ENCODE measurements at regions not wholly inside any gene's neighbourhood (a gene's known extent, or its start where the extent isn't known, plus 50 kb on each side); places are given as distances from the start of the nearest gene placed in this dataset.

- Histone ChIP-seq H2BK12ac (ENCODE audit: low read depth, low read length) (no peak overlapping the region), H3K18ac (ENCODE audit: extremely low read depth, low read length) (no peak overlapping the region), H3K56ac (replicated peaks; ENCODE audit: insufficient read length, low read depth, low read length) (no peak overlapping the region), H2BK15ac (ENCODE audit: low read length) (no peak overlapping the region), H3K36me3 (ENCODE audit: control insufficient read depth in 2 of 4, insufficient read depth in 4 of 4, low read length in 3 of 4) (no peaks in the 10 kb centered on the region), H4K91ac (replicated peaks; ENCODE audit: insufficient read length, low read length) (no peak overlapping the region), H3K27me3 (replicated peaks in 1 of 4; ENCODE audit: control insufficient read depth in 3 of 4, extremely low read depth in 1 of 4, insufficient read depth in 3 of 4, low read length in 3 of 4) (no peaks in the 10 kb centered on the region), H3K9me3 (ENCODE audit: insufficient read depth in 2 of 2, low read depth in 1 of 2, low read length in 1 of 2) (no peaks in the 10 kb centered on the region), H3K4me3 (ENCODE audit: extremely low read depth in 1 of 4, insufficient read depth in 2 of 4, low read depth in 3 of 4, low read length in 4 of 4) (no peak overlapping the region), H4K5ac (ENCODE audit: insufficient read length, low read depth, low read length) (no peak overlapping the region), H2BK5ac (ENCODE audit: low read depth, low read length) (no peak overlapping the region), H3K14ac (ENCODE audit: insufficient read length) (no peak overlapping the region), H2BK20ac (ENCODE audit: low read length) (no peak overlapping the region), H3K4me1 (replicated peaks in 1 of 4; ENCODE audit: control insufficient read depth in 3 of 4, insufficient read depth in 4 of 4, low read length in 3 of 4) (no peaks in the 10 kb centered on the region; a peak in 1 of 7 replicates), H3K9ac (replicated peaks in 1 of 4; ENCODE audit: extremely low read depth in 1 of 4, low read depth in 3 of 4, low read length in 3 of 4) (no peak overlapping the region), H3K79me2 (ENCODE audit: control insufficient read depth in 1 of 2, insufficient read depth in 2 of 2, low read length in 2 of 2) (no peaks in the 10 kb centered on the region), H2AFZ (ENCODE audit: low read length) (no peak overlapping the region), H3K4ac (replicated peaks; ENCODE audit: insufficient read length, low read depth, low read length) (no peak overlapping the region), H3K27ac (ENCODE audit: low read depth, low read length) (no peak overlapping the region), H3K4me2 (ENCODE audit: insufficient read depth in 1 of 2, low read depth in 2 of 2, low read length in 2 of 2) (no peak overlapping the region), H2BK120ac (replicated peaks; ENCODE audit: low read depth, low read length) (no peak overlapping the region), H2AK5ac (ENCODE audit: low read depth, low read length) (no peak overlapping the region), H3K23me2 (ENCODE audit: low read depth, low read length) (no peaks in the 10 kb centered on the region; the same call in 1 of the 2 replicates), H3K79me1 (ENCODE audit: low read depth, low read length) (no peaks in the 10 kb centered on the region), H4K8ac (ENCODE audit: extremely low read depth, insufficient read depth, low read length) (no peak overlapping the region), H4K20me1 (replicated peaks in 1 of 2; ENCODE audit: control insufficient read depth in 1 of 2, insufficient read depth in 2 of 2, low read length in 2 of 2) (no peaks in the 10 kb centered on the region), H3K23ac (ENCODE audit: insufficient read length) (no peak overlapping the region)
- ChIA-PET CTCF (ENCODE audit: partially characterized antibody) (interaction anchor here (0.8 kb wide), 1 partner anchor 586 kb away, joined by 3 read pairs; no protein-coding TSS in a partner anchor), POLR2A (ENCODE audit: partially characterized antibody) (no interaction called here)
- DNase-seq (ENCODE audit: low read depth in 1 of 2, low spot score in 2 of 2) (no peak), FAIRE-seq (no peak)
- 92% methylated on average over 1 of the region's 1 CpG; no CpG with 5 or more reads in 1 of the 2 experiments for WGBS, 2 experiments (ENCODE audit: extremely low coverage in 1 of 2, insufficient coverage in 1 of 2, insufficient read length in 1 of 2, insufficient replicate concordance in 2 of 2, low coverage in 1 of 2, low lambda C conversion rate in 2 of 2, missing lambda C conversion rate in 1 of 2)
- TF ChIP-seq, protein P1, sequence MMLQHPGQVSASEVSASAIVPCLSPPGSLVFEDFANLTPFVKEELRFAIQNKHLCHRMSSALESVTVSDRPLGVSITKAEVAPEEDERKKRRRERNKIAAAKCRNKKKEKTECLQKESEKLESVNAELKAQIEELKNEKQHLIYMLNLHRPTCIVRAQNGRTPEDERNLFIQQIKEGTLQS (IDR thresholded peaks at IDR 0.05; ENCODE audit: insufficient read depth, low read depth, low read length) = no peak
- no peak for TF ChIP-seq NRF1 (IDR thresholded peaks at IDR 0.05; ENCODE audit: low read depth, low read length)
- no peak for TF ChIP-seq KDM4A (IDR thresholded peaks at IDR 0.05; ENCODE audit: low read depth, low read length, severe bottlenecking)
- no peak for TF ChIP-seq BRCA1 (IDR thresholded peaks at IDR 0.05; ENCODE audit: low read depth, low read length)
- TF ChIP-seq USF2 (IDR thresholded peaks at IDR 0.05; ENCODE audit: low read length) = no peak
- TF ChIP-seq MAFK (IDR thresholded peaks at IDR 0.05; ENCODE audit: low read depth, low read length) = no peak
- TF ChIP-seq NANOG (IDR thresholded peaks at IDR 0.05; ENCODE audit: insufficient read depth, low read depth, low read length, poor library complexity, severe bottlenecking) = no peak
- no peak for TF ChIP-seq POU5F1 (IDR thresholded peaks at IDR 0.05; ENCODE audit: low read depth, low read length)
- TF ChIP-seq YY1 (IDR thresholded peaks at IDR 0.05; ENCODE audit: low read depth, low read length) = no peak
- no peak for TF ChIP-seq JUND (IDR thresholded peaks at IDR 0.05; ENCODE audit: low read length)
- TF ChIP-seq SIX5 (IDR thresholded peaks at IDR 0.05; ENCODE audit: low read depth, low read length) = no peak
- no peak for TF ChIP-seq KDM1A (IDR thresholded peaks at IDR 0.05; ENCODE audit: borderline replicate concordance, low read length)
- no peak for TF ChIP-seq RFX5 (IDR thresholded peaks at IDR 0.05; ENCODE audit: borderline replicate concordance, low read depth, low read length)
Measured at GRCh38 chr6:56386717-56387116, 139.3 kb upstream of the COL21A1 start.
